Ovary (tissue), 1 donor: ENCODE measurements at regions not wholly inside any gene's neighbourhood (a gene's known extent, or its start where the extent isn't known, plus 50 kb on each side); places are given as distances from the start of the nearest gene placed in this dataset.

Experiments
- EP300 ChIP-seq: sonication (generic); formaldehyde crosslinking; IDR thresholded peaks from one replicate; pipeline ENCODE4 v1.6.1; 2017; ENCODE audit warnings: antibody characterized with exemption
- POLR2A ChIP-seq: fragments of 450-650 bp; IDR thresholded peaks from one replicate; pipeline ENCODE4 v1.6.1; 2017; ENCODE audit warnings: antibody characterized with exemption, mild to moderate bottlenecking, moderate library complexity

- TF ChIP-seq POLR2A (no peak), EP300 (no peak)
Measured at GRCh38 chr5:56405116-56405908, 172.2 kb upstream of the ANKRD55 start.
